Esophagus squamous epithelium (tissue), 5 donors: ENCODE measurements at regions not wholly inside any gene's neighbourhood (a gene's known extent, or its start where the extent isn't known, plus 50 kb on each side); places are given as distances from the start of the nearest gene placed in this dataset.

Source experiments
- DNase-seq: peaks from one replicate; lab custom pipeline; 2025; lab: John Stamatoyannopoulos, UW
- H3K27ac ChIP-seq, 4 donors: fragments of 200-600 bp; sonication (generic); one replicate each; pipeline ENCODE4 v1.5.1; 2016 to 2019; ENCODE audit warnings: mild to moderate bottlenecking in 1 of 4
- H3K27me3 ChIP-seq, 4 donors: fragments of 200-600 bp; sonication (generic); 1 replicate in 3 of 4; 2 replicates in 1 of 4; pipeline versions ENCODE4 v1.5.1 to v1.6.0; 2017 to 2021; ENCODE audit warnings: antibody characterized with exemption in 1 of 4
- H3K36me3 ChIP-seq, 3 donors: fragments of 200-600 bp; sonication (generic); one replicate each; pipeline ENCODE4 v1.5.1; 2016 to 2019
- H3K4me1 ChIP-seq, 3 donors: fragments of 200-600 bp; sonication (generic); one replicate each; pipeline ENCODE4 v1.5.1; 2017 to 2019
- H3K4me3 ChIP-seq, 4 donors: fragments of 200-600 bp; sonication (generic); 1 replicate in 3 of 4; 2 replicates in 1 of 4; pipeline ENCODE4 v1.5.1; 2016 to 2019; ENCODE audit warnings: mild to moderate bottlenecking in 2 of 4, moderate library complexity in 1 of 4
- H3K9me3 ChIP-seq, 3 donors: fragments of 200-600 bp; sonication (generic); one replicate each; pipeline ENCODE4 v1.5.1; 2016 to 2019
- POLR2A ChIP-seq, 4 donors: fragments of 450-650 bp; IDR thresholded peaks; one replicate each; pipeline ENCODE4 v1.6.1; 2017; ENCODE audit warnings: antibody characterized with exemption in 4 of 4, mild to moderate bottlenecking in 4 of 4, moderate library complexity in 3 of 4
- WGBS, 2 donors: methylation state at CpG; one replicate each; pipeline ENCODE4 v1.1.5; 2018; 5-methylcytosine and 5-hydroxymethylcytosine counted together
- intact Hi-C: fragments of 100-400 bp; cut with DNase I; formaldehyde crosslinking; loops from one replicate; pipeline ENCODE4 v1.15.0; 2022
- small RNA-seq, 4 donors: library from RNA; depleted of rRNA; stranded (forward); fragments of <200 nt; gene quantifications; one replicate each; pipeline ENCODE3, GENCODE V24; 2016
- TF ChIP-seq, protein P1 (sequence below), 6 experiments: fragments of 450-650 bp in 4 of 6; fragments of 200-600 bp in 2 of 6; sonication (generic) in 2 of 6; IDR thresholded peaks; one replicate each; pipeline ENCODE4 v1.5.1; 2016 to 2019; ENCODE audit warnings: antibody characterized with exemption in 6 of 6, mild to moderate bottlenecking in 4 of 6, moderate library complexity in 4 of 6
- donor health status: DM: yes; HTN: yes; CAD: no.

DNA sequence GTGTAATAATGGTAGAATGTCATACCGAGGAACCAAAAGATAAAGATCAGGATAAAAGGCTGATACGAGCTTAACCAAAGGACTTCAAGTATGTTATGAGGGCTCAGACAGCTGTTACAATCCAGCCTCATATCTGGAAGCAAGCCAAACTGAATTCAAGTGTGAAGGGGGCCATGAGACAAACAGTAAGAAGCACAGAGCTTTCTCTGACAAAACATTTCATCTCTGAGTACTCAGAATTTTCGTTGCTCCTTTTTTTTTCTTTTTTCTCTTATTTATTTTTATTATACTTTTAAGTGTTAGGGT is 52.9 kb upstream of the CD180 start:
- Histone ChIP-seq H3K4me1 (peaks cover 5 to 52% (median 17%) of the 10 kb centered on the region in 3 donors), H3K27ac (peak overlapping the region in 3 of 4 donors; percentile 31 to 77 (median 68)), H3K36me3 (no peaks in the 10 kb centered on the region), H3K27me3 (no peaks in the 10 kb centered on the region), H3K4me3 (no peak overlapping the region), H3K9me3 (no peaks in the 10 kb centered on the region)
- intact Hi-C loops: no loop called here
- TF ChIP-seq POLR2A (IDR thresholded peaks at IDR 0.05): no peak
- 45 to 65% methylated on average over 3 of the region's 3 CpGs for WGBS, 2 donors
- DNase-seq: no peak

DNA sequence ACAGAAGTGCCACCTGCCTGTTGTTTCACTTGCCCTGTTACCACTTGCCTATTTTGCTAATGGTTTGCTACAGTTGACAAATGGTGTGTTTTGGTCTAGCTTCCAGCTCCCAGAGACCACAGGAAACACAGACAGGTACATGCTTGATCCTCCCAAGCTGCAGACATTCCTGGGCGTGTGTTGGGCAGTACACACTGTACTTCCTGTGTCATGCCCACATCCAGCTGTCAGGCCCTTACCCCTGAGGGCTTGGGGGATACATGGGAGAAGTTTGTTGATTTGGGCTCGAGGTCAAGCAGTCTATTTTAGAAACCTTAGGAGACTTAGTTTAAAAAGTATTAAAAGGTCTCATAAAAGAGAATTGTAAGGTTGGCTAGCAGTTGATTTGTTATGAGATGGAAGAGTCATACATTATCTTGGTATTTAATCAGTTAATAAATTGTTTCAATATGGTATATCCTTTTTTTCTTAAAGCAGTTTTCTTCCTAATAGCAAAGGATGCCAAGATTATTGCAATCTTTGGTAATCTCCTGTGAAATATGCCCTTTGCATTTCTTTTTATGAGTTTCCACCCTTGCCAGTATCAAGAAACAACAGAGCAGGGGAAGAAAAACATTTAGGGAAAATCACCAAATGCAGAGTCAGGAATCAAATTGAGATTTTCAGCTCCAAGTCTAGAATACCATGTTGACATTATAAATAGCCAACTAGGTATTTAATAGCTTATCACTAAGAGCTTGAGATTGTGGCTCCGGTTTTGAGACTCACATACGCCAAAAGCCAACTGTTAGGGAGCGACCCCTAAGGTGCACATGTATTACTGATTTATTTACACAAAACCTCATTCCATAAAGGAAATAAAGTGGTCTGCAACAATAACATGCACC is 52.3 kb upstream of the CD180 start:
- H3K4me3 ChIP-seq: no peak overlapping the region
- H3K36me3 ChIP-seq: no peaks in the 10 kb centered on the region
- H3K9me3 ChIP-seq: no peaks in the 10 kb centered on the region
- TF ChIP-seq, protein P1, sequence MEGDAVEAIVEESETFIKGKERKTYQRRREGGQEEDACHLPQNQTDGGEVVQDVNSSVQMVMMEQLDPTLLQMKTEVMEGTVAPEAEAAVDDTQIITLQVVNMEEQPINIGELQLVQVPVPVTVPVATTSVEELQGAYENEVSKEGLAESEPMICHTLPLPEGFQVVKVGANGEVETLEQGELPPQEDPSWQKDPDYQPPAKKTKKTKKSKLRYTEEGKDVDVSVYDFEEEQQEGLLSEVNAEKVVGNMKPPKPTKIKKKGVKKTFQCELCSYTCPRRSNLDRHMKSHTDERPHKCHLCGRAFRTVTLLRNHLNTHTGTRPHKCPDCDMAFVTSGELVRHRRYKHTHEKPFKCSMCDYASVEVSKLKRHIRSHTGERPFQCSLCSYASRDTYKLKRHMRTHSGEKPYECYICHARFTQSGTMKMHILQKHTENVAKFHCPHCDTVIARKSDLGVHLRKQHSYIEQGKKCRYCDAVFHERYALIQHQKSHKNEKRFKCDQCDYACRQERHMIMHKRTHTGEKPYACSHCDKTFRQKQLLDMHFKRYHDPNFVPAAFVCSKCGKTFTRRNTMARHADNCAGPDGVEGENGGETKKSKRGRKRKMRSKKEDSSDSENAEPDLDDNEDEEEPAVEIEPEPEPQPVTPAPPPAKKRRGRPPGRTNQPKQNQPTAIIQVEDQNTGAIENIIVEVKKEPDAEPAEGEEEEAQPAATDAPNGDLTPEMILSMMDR (IDR thresholded peaks at IDR 0.05): no peak
- TF ChIP-seq POLR2A (IDR thresholded peaks at IDR 0.05): no peak
- 38 to 47% methylated on average over 5 of the region's 5 CpGs for WGBS, 2 donors
- intact Hi-C loops: no loop called here
- peaks cover 5 to 57% (median 17%) of the 10 kb centered on the region in 3 donors for H3K4me1 ChIP-seq
- no peak for DNase-seq
- no peaks in the 10 kb centered on the region for H3K27me3 ChIP-seq
- peak overlapping the region; percentile 17 to 77 (median 50) for H3K27ac ChIP-seq

DNA sequence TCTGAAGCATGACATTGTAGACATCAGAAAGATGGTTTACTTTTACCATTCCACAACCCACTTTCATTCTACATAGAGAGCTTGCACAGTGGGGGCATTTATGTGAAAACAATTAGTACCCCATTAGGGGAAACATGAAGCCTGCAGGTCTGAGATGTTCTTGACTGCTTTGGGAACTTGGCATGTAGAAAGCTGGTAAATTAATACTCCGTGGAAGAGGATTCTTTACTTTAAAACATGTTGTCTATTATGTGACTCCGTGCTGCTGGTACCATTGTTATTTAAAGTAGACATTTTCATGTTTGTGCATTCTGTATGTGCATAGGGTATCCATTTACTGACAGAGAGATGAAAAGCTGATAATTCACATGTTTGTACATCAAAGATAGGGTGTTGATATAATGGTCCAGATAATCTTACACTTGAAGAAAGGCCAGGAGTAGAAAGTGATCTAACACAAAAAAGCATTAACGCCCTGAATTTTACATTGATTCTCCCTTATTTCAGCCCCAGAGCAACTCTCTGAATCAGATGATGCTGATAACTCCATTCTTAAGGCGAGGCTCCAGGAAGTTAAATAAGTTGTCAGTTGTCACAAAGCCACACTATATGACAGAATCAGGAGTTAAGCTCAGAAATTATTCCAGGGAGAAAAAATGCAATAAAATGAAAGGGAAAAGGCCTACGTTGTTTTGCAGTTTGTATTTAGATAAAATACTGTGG is 50.1 kb upstream of the CD180 start:
- TF ChIP-seq POLR2A (IDR thresholded peaks at IDR 0.05): no peak
- TF ChIP-seq, protein P1 (IDR thresholded peaks at IDR 0.05): no peak
- Histone ChIP-seq H3K27ac (peak overlapping the region; percentile 1 to 77 (median 68)), H3K9me3 (no peaks in the 10 kb centered on the region), H3K27me3 (no peaks in the 10 kb centered on the region), H3K36me3 (no peaks in the 10 kb centered on the region), H3K4me3 (no peak overlapping the region), H3K4me1 (peaks cover 5 to 57% (median 17%) of the 10 kb centered on the region in 3 donors)
- intact Hi-C loops: no loop called here
- WGBS, 2 donors: 49 to 58% methylated on average over 5 of the region's 5 CpGs
- DNase-seq: no peak

Small RNAs in the stretch of these regions (small RNA-seq; reads per million reads assigned to genes)
- 0 reads per million in 4 donors for gene AC024581.2
- gene RNU6-1232P: 0 reads per million in 4 donors
